Mammary epithelial cell (primary cell): ENCODE measurements at regions not wholly inside any gene's neighbourhood (a gene's known extent, or its start where the extent isn't known, plus 50 kb on each side); places are given as distances from the start of the nearest gene placed in this dataset.

ENCODE experiments used
- EZH2 ChIP-seq: IDR thresholded peaks from 2 replicates; pipeline ENCODE4 v1.6.1; 2012; ENCODE audit warnings: low read length, inconsistent platforms, borderline replicate concordance
- TF ChIP-seq, protein P1 (sequence below), 2 donors: IDR thresholded peaks in 1 of 2; conservative IDR thresholded peaks in 1 of 2; 2 replicates each; pipeline ENCODE4 v1.5.1; 2011 to 2012; ENCODE audit warnings: inconsistent platforms in 2 of 2, low read length in 2 of 2, mild to moderate bottlenecking in 2 of 2, control low read depth in 1 of 2, low read depth in 1 of 2; ENCODE audit not compliant: insufficient read depth in 1 of 2; ENCODE audit errors: extremely low read depth in 1 of 2

DNA sequence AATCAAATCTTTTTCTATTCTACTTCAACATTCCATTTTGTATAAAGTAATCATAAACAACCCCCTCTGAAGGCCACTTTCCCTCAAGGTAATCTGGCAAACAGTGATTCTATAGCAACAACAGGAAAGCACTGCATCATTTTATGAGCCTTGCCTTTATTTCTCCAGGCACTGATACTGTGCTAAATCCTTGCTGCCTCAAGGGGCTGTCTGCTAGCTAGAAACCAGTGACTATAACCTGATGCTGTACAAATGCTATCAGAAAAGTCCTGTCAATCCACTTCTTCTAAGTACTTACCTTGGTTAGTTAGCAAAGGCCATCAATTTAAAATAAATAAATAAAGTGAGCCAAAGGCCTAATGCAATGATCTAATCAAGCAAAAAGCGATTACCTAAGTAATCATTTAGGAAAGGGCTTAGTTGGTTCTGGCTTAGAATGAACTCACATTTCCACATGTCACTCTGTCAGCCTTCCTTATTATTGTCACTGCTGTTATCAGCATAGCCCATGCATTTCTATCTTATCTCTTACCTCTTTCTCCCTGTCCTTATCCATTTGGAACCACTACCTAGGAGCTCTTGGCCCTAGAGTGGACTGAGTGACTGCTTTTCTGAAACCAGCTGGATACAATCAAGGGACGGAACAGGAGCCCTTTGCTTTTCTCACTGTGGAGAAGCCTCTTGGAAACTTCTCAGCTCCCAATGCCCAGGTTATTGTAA lies 246.1 kb upstream of the MEF2C start:
- TF ChIP-seq, protein P1, sequence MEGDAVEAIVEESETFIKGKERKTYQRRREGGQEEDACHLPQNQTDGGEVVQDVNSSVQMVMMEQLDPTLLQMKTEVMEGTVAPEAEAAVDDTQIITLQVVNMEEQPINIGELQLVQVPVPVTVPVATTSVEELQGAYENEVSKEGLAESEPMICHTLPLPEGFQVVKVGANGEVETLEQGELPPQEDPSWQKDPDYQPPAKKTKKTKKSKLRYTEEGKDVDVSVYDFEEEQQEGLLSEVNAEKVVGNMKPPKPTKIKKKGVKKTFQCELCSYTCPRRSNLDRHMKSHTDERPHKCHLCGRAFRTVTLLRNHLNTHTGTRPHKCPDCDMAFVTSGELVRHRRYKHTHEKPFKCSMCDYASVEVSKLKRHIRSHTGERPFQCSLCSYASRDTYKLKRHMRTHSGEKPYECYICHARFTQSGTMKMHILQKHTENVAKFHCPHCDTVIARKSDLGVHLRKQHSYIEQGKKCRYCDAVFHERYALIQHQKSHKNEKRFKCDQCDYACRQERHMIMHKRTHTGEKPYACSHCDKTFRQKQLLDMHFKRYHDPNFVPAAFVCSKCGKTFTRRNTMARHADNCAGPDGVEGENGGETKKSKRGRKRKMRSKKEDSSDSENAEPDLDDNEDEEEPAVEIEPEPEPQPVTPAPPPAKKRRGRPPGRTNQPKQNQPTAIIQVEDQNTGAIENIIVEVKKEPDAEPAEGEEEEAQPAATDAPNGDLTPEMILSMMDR (conservative IDR thresholded peaks at IDR 0.05 in 1 of 2, IDR thresholded peaks at IDR 0.05 in 1 of 2; ENCODE audit: extremely low read depth in 1 of 2, insufficient read depth in 1 of 2, low read depth in 1 of 2, low read length in 2 of 2), result no peak
- no peak for TF ChIP-seq EZH2
